ENCODE measurements at regions not wholly inside any gene's neighbourhood (a gene's known extent, or its start where the extent isn't known, plus 50 kb on each side); places are given as distances from the start of the nearest gene placed in this dataset.
"Not testable (repeated sequence)": the region's sequence is repeated elsewhere in the genome, so short reads cannot be mapped to it uniquely, and the experiment has no call there.

- Histone ChIP-seq H3K9ac (ENCODE audit: low read depth, low read length) (no peak overlapping the region), H3K36me3 (ENCODE audit: insufficient read depth, low read length) (no peaks in the 10 kb centered on the region), H3K4me3 (ENCODE audit: low read length) (no peak overlapping the region), H3K27ac (ENCODE audit: low read depth, low read length) (no peak overlapping the region), H3K9me3 (ENCODE audit: insufficient read depth, low read depth, low read length) (no peaks in the 10 kb centered on the region), H3K4me1 (ENCODE audit: insufficient read depth, low read length) (peaks cover 6% of the 10 kb centered on the region; the same call in 1 of the 2 replicates), H3K27me3 (ENCODE audit: insufficient read depth, low read length) (no peaks in the 10 kb centered on the region)
- WGBS, result 73% methylated on average over 3 of the region's 3 CpGs
Measured at GRCh38 chr3:153785901-153786300, 335.3 kb upstream of the ARHGEF26 start.

GRCh38 chr3:153789380-153789779, 331.8 kb upstream of the ARHGEF26 start:
- WGBS, result 88% methylated on average over 3 of the region's 3 CpGs
- H3K4me3 ChIP-seq (ENCODE audit: low read length), result no peak overlapping the region
- H3K36me3 ChIP-seq (ENCODE audit: insufficient read depth, low read length), result no peaks in the 10 kb centered on the region
- H3K27me3 ChIP-seq (ENCODE audit: insufficient read depth, low read length), result no peaks in the 10 kb centered on the region
- H3K9me3 ChIP-seq (ENCODE audit: insufficient read depth, low read depth, low read length), result no peaks in the 10 kb centered on the region
- no peak overlapping the region for H3K27ac ChIP-seq (ENCODE audit: low read depth, low read length)
- H3K9ac ChIP-seq (ENCODE audit: low read depth, low read length), result no peak overlapping the region
- no peaks in the 10 kb centered on the region for H3K4me1 ChIP-seq (ENCODE audit: insufficient read depth, low read length)

- WGBS, result 85% methylated on average over 9 of the region's 13 CpGs
- H3K4me3 ChIP-seq (ENCODE audit: low read length); H3K27ac ChIP-seq (ENCODE audit: low read depth, low read length); H3K9ac ChIP-seq (ENCODE audit: low read depth, low read length); H3K36me3 ChIP-seq (ENCODE audit: insufficient read depth, low read length); H3K4me1 ChIP-seq (ENCODE audit: insufficient read depth, low read length); H3K27me3 ChIP-seq (ENCODE audit: insufficient read depth, low read length): not testable (repeated sequence)
- peaks cover 11% of the 10 kb centered on the region for H3K9me3 ChIP-seq (ENCODE audit: insufficient read depth, low read depth, low read length)
Measured at GRCh38 chr3:153797056-153797455, 324.1 kb upstream of the ARHGEF26 start.

- no peaks in the 10 kb centered on the region for H3K9me3 ChIP-seq (ENCODE audit: insufficient read depth, low read depth, low read length)
- no peaks in the 10 kb centered on the region for H3K36me3 ChIP-seq (ENCODE audit: insufficient read depth, low read length)
- H3K9ac ChIP-seq (ENCODE audit: low read depth, low read length), result no peak overlapping the region
- H3K27ac ChIP-seq (ENCODE audit: low read depth, low read length), result no peak overlapping the region
- H3K4me3 ChIP-seq (ENCODE audit: low read length), result no peak overlapping the region
- WGBS, result 0% methylated on average over 1 of the region's 2 CpGs
- no peaks in the 10 kb centered on the region for H3K4me1 ChIP-seq (ENCODE audit: insufficient read depth, low read length)
- H3K27me3 ChIP-seq (ENCODE audit: insufficient read depth, low read length), result no peaks in the 10 kb centered on the region
Measured at GRCh38 chr3:153809097-153809496, 312.1 kb upstream of the ARHGEF26 start.

GRCh38 chr3:153818338-153818737, 302.9 kb upstream of the ARHGEF26 start:
- no peak overlapping the region for H3K9ac ChIP-seq (ENCODE audit: low read depth, low read length)
- no peaks in the 10 kb centered on the region for H3K36me3 ChIP-seq (ENCODE audit: insufficient read depth, low read length)
- no peaks in the 10 kb centered on the region for H3K4me1 ChIP-seq (ENCODE audit: insufficient read depth, low read length)
- H3K9me3 ChIP-seq (ENCODE audit: insufficient read depth, low read depth, low read length), result no peaks in the 10 kb centered on the region
- H3K4me3 ChIP-seq (ENCODE audit: low read length), result no peak overlapping the region
- no peak overlapping the region for H3K27ac ChIP-seq (ENCODE audit: low read depth, low read length)
- H3K27me3 ChIP-seq (ENCODE audit: insufficient read depth, low read length), result no peaks in the 10 kb centered on the region

- Histone ChIP-seq H3K27ac (ENCODE audit: low read depth, low read length) (no peak overlapping the region), H3K27me3 (ENCODE audit: insufficient read depth, low read length) (no peaks in the 10 kb centered on the region), H3K9ac (ENCODE audit: low read depth, low read length) (no peak overlapping the region), H3K9me3 (ENCODE audit: insufficient read depth, low read depth, low read length) (no peaks in the 10 kb centered on the region), H3K4me1 (ENCODE audit: insufficient read depth, low read length) (no peaks in the 10 kb centered on the region), H3K36me3 (ENCODE audit: insufficient read depth, low read length) (no peaks in the 10 kb centered on the region), H3K4me3 (ENCODE audit: low read length) (no peak overlapping the region)
Measured at GRCh38 chr3:153820035-153820434, 301.2 kb upstream of the ARHGEF26 start.

- H3K4me3 ChIP-seq (ENCODE audit: low read length); H3K27ac ChIP-seq (ENCODE audit: low read depth, low read length): not testable (repeated sequence)
- 98% methylated on average over 3 of the region's 3 CpGs for WGBS
Measured at GRCh38 chr3:153828346-153828745, 292.8 kb upstream of the ARHGEF26 start.

GRCh38 chr3:153829606-153830170, 291.5 kb upstream of the ARHGEF26 start:
- Histone ChIP-seq H3K4me3 (ENCODE audit: low read length) (no peak overlapping the region), H3K9me3 (ENCODE audit: insufficient read depth, low read depth, low read length) (no peaks in the 10 kb centered on the region), H3K27ac (ENCODE audit: low read depth, low read length) (no peak overlapping the region), H3K4me1 (ENCODE audit: insufficient read depth, low read length) (no peaks in the 10 kb centered on the region), H3K9ac (ENCODE audit: low read depth, low read length) (no peak overlapping the region), H3K27me3 (ENCODE audit: insufficient read depth, low read length) (no peaks in the 10 kb centered on the region), H3K36me3 (ENCODE audit: insufficient read depth, low read length) (no peaks in the 10 kb centered on the region)
- 98% methylated on average over 2 of the region's 2 CpGs for WGBS

More at GRCh38 chr3:153828346-153828745, 292.8 kb upstream of the ARHGEF26 start:
- H3K27me3 ChIP-seq (ENCODE audit: insufficient read depth, low read length); H3K9me3 ChIP-seq (ENCODE audit: insufficient read depth, low read depth, low read length); H3K36me3 ChIP-seq (ENCODE audit: insufficient read depth, low read length); H3K9ac ChIP-seq (ENCODE audit: low read depth, low read length); H3K4me1 ChIP-seq (ENCODE audit: insufficient read depth, low read length): not testable (repeated sequence)

- Histone ChIP-seq H3K9ac (ENCODE audit: low read depth, low read length) (no peak overlapping the region), H3K4me1 (ENCODE audit: insufficient read depth, low read length) (no peaks in the 10 kb centered on the region), H3K36me3 (ENCODE audit: insufficient read depth, low read length) (no peaks in the 10 kb centered on the region), H3K9me3 (ENCODE audit: insufficient read depth, low read depth, low read length) (no peaks in the 10 kb centered on the region), H3K27me3 (ENCODE audit: insufficient read depth, low read length) (no peaks in the 10 kb centered on the region), H3K27ac (ENCODE audit: low read depth, low read length) (no peak overlapping the region), H3K4me3 (ENCODE audit: low read length) (no peak overlapping the region)
- WGBS, result 93% methylated on average over 1 of the region's 1 CpG
Measured at GRCh38 chr3:153830552-153830951, 290.6 kb upstream of the ARHGEF26 start.

GRCh38 chr3:153835540-153835939, 285.6 kb upstream of the ARHGEF26 start:
- Histone ChIP-seq H3K9me3 (ENCODE audit: insufficient read depth, low read depth, low read length) (no peaks in the 10 kb centered on the region), H3K27me3 (ENCODE audit: insufficient read depth, low read length) (no peaks in the 10 kb centered on the region), H3K27ac (ENCODE audit: low read depth, low read length) (no peak overlapping the region), H3K4me3 (ENCODE audit: low read length) (no peak overlapping the region), H3K4me1 (ENCODE audit: insufficient read depth, low read length) (no peaks in the 10 kb centered on the region; the same call in 1 of the 2 replicates), H3K36me3 (ENCODE audit: insufficient read depth, low read length) (no peaks in the 10 kb centered on the region), H3K9ac (ENCODE audit: low read depth, low read length) (no peak overlapping the region)
- WGBS, result 74% methylated on average over 3 of the region's 3 CpGs

GRCh38 chr3:153840487-153840886, 280.7 kb upstream of the ARHGEF26 start:
- no peaks in the 10 kb centered on the region for H3K36me3 ChIP-seq (ENCODE audit: insufficient read depth, low read length)
- H3K9me3 ChIP-seq (ENCODE audit: insufficient read depth, low read depth, low read length), result no peaks in the 10 kb centered on the region
- WGBS, result 91% methylated on average over 1 of the region's 1 CpG
- H3K4me1 ChIP-seq (ENCODE audit: insufficient read depth, low read length), result no peaks in the 10 kb centered on the region; the same call in 1 of the 2 replicates
- H3K27ac ChIP-seq (ENCODE audit: low read depth, low read length), result no peak overlapping the region
- no peak overlapping the region for H3K9ac ChIP-seq (ENCODE audit: low read depth, low read length)
- no peak overlapping the region for H3K4me3 ChIP-seq (ENCODE audit: low read length)
- no peaks in the 10 kb centered on the region for H3K27me3 ChIP-seq (ENCODE audit: insufficient read depth, low read length)

GRCh38 chr3:153843994-153844393, 277.2 kb upstream of the ARHGEF26 start:
- Histone ChIP-seq H3K4me3 (ENCODE audit: low read length) (no peak overlapping the region), H3K9me3 (ENCODE audit: insufficient read depth, low read depth, low read length) (no peaks in the 10 kb centered on the region), H3K9ac (ENCODE audit: low read depth, low read length) (no peak overlapping the region), H3K27me3 (ENCODE audit: insufficient read depth, low read length) (no peaks in the 10 kb centered on the region), H3K27ac (ENCODE audit: low read depth, low read length) (no peak overlapping the region), H3K4me1 (ENCODE audit: insufficient read depth, low read length) (no peaks in the 10 kb centered on the region), H3K36me3 (ENCODE audit: insufficient read depth, low read length) (no peaks in the 10 kb centered on the region)

Data from HUES64 (cell line).